ENCODE measurements at regions not wholly inside any gene's neighbourhood (a gene's known extent, or its start where the extent isn't known, plus 50 kb on each side); places are given as distances from the start of the nearest gene placed in this dataset.

DNA sequence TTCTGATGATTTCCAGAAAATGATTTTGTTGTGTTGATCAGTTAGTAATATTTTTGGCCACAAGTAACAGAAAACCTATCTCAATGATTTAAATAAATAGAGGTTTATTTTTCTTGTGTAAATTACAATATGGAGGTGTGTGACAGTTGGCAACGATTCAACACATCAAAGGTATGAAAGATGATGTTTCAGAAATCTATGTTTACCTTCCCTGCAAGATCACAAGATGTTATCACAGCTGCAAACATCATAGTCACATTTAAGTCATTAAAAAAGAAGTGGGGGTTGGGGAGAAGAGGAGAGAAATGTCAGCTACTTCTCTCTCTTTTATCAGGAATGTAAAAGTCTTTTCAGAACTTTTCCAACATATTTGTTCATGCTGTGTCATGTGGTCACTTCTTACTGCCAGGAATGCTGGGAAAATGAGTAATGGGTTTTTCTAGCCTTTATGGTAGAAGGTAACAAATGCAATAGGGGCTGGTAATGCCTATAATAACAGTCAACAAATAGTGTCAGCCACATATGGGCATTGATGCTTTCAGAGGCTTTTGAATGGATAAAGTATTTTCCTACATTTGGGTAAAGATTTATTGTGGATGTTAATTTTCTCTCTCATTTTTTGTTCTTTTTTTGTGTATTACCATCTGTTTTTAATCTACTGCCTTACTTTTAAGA, 742.7 kb downstream of the TLE1 start:
- TF ChIP-seq, protein P1, sequence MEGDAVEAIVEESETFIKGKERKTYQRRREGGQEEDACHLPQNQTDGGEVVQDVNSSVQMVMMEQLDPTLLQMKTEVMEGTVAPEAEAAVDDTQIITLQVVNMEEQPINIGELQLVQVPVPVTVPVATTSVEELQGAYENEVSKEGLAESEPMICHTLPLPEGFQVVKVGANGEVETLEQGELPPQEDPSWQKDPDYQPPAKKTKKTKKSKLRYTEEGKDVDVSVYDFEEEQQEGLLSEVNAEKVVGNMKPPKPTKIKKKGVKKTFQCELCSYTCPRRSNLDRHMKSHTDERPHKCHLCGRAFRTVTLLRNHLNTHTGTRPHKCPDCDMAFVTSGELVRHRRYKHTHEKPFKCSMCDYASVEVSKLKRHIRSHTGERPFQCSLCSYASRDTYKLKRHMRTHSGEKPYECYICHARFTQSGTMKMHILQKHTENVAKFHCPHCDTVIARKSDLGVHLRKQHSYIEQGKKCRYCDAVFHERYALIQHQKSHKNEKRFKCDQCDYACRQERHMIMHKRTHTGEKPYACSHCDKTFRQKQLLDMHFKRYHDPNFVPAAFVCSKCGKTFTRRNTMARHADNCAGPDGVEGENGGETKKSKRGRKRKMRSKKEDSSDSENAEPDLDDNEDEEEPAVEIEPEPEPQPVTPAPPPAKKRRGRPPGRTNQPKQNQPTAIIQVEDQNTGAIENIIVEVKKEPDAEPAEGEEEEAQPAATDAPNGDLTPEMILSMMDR (IDR thresholded peaks at IDR 0.05 in 4 of 5, conservative IDR thresholded peaks at IDR 0.05 in 1 of 5): no peak
- TF ChIP-seq POLR2A (IDR thresholded peaks at IDR 0.05): no peak
